HUES6 (cell line): ENCODE measurements at regions not wholly inside any gene's neighbourhood (a gene's known extent, or its start where the extent isn't known, plus 50 kb on each side); places are given as distances from the start of the nearest gene placed in this dataset.
"Not testable (repeated sequence)": the region's sequence is repeated elsewhere in the genome, so short reads cannot be mapped to it uniquely, and the experiment has no call there.

ENCODE experiments used
- H3K27ac ChIP-seq: 2 replicates; pipeline ENCODE4 v1.7.0; 2013; ENCODE audit warnings: low read depth, mild to moderate bottlenecking, low read length, inconsistent platforms
- H3K27me3 ChIP-seq: 2 replicates; pipeline ENCODE4 v1.6.1; 2013; ENCODE audit warnings: low read length; ENCODE audit not compliant: control insufficient read depth, insufficient read depth
- H3K36me3 ChIP-seq: 2 replicates; pipeline ENCODE4 v1.6.1; 2013; ENCODE audit warnings: low read length; ENCODE audit not compliant: control insufficient read depth, insufficient read depth
- H3K4me1 ChIP-seq: 2 replicates; pipeline ENCODE4 v1.6.1; 2013; ENCODE audit warnings: low read length; ENCODE audit not compliant: control insufficient read depth, insufficient read depth
- H3K4me3 ChIP-seq: 2 replicates; pipeline ENCODE4 v1.5.1; 2013; ENCODE audit warnings: low read depth, low read length
- H3K9ac ChIP-seq: one replicate; pipeline ENCODE4 v1.6.1; 2013; ENCODE audit warnings: mild to moderate bottlenecking, low read length
- H3K9me3 ChIP-seq: 2 replicates; pipeline ENCODE4 v1.6.1; 2013; ENCODE audit warnings: low read depth, low read length; ENCODE audit not compliant: control insufficient read depth, insufficient read depth

DNA sequence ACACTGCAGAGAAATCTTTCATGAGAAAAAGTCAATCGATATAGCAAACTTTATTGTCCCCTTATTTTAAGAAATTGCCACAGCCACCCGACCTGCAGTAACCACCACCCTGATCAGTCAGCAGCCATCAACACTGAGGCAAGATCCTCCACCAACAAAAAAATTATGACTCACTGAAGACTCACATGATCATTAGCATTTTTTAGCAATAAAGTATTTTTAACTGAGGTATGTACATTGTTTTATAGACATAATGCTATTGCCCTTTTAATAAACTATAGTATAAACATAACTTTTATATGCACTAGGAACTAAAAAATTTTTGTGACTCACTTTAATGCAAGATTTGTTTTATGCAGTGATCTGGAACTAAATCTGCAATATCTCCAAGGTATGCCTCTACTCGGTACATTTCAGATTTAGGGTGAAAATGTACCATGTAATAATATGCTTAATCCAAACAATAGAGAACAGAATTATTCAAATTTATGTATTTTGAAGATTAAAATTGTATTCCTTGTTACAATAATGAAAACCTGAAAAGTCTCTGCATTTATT, 79.2 kb upstream of the CEP126 start:
- H3K36me3 ChIP-seq: no peaks in the 10 kb centered on the region
- H3K4me1 ChIP-seq: no peaks in the 10 kb centered on the region
- H3K27me3 ChIP-seq: no peaks in the 10 kb centered on the region
- no peaks in the 10 kb centered on the region for H3K9me3 ChIP-seq
- no peak overlapping the region for H3K4me3 ChIP-seq
- no peak overlapping the region for H3K27ac ChIP-seq
- no peak overlapping the region for H3K9ac ChIP-seq

DNA sequence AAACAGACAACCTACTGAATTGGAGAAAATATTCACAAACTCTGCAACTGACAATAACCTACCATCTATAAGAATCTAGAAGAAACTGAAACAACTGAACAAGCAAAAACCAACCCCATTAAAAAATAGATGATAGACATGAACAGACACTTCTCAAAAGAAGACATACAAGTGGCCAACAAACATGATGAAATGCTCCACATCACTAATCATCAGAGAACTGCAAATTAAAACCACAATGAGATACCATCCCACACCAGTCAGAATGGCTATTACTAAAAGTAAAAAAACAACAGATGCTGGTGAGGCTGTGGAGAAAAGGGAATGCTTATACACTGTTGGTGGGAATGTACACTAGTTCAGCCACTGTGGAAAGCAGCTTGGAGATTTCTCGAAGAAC, 84.3 kb upstream of the CEP126 start:
- H3K9me3 ChIP-seq, H3K27me3 ChIP-seq, H3K27ac ChIP-seq, H3K9ac ChIP-seq, H3K4me3 ChIP-seq, H3K36me3 ChIP-seq, H3K4me1 ChIP-seq: not testable (repeated sequence)

DNA sequence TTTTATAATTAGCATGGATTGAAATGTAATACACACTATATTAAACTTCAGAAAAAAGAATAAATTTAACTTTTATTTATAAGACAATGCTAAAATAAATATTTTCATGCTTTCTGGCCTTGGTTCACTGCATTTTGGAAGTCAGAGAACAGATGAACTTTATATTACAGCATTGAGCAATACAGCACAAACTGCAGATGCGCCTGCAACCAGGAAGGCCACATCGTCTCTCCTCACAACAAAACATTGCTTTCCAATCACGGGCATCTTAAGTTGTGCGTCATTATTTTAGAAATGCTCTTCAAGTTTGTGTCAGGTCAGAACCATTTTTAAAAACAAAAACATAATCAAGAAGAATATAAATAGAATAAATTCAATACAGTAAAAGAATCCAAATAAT, 89.3 kb upstream of the CEP126 start:
- no peaks in the 10 kb centered on the region for H3K4me1 ChIP-seq
- H3K4me3 ChIP-seq: no peak overlapping the region
- H3K27ac ChIP-seq: no peak overlapping the region
- no peak overlapping the region for H3K9ac ChIP-seq
- H3K27me3 ChIP-seq: no peaks in the 10 kb centered on the region
- H3K36me3 ChIP-seq: no peaks in the 10 kb centered on the region
- no peaks in the 10 kb centered on the region for H3K9me3 ChIP-seq

DNA sequence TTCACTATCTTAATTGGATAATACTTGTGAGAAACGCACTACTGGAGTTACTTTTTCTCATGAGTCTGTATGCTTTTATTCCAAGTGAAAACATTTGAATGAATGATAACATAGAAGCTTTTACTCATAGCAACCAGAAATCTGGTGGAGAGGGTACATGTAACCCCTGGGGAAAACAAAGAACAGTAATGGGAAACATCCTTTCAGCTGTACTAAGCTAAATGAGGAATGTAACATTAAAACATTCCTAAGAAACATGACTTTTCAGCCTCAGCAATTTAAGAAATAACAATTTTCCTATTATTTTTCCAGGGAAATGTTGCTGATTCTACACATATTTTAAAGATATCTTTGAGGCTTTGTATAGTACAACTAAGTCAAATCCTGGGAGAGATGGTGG, 97.2 kb upstream of the CEP126 start:
- Histone ChIP-seq H3K4me1 (no peaks in the 10 kb centered on the region), H3K4me3 (no peak overlapping the region), H3K27ac (no peak overlapping the region), H3K36me3 (no peaks in the 10 kb centered on the region), H3K9ac (no peak overlapping the region), H3K27me3 (no peaks in the 10 kb centered on the region), H3K9me3 (no peaks in the 10 kb centered on the region)

DNA sequence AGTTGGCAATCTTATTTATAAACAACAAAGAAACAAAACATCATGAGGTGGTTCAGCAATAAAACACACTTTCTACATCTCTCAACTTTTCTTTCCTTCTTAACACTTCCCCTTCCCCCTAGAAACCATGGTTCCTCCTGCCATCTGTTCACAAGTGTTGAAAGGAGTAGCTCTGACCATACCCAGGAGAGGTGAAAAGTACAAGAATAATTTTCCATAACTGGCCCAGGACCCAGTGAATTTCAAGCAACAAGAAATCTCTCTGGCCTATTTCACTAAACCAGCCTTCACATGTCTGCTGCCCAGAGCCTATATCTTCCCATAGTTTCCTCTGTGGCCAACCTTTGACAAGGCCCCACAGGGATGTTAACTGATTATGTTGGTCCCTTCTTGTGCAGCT, 98.2 kb upstream of the CEP126 start:
- Histone ChIP-seq H3K9ac (no peak overlapping the region), H3K4me1 (no peaks in the 10 kb centered on the region), H3K27ac (no peak overlapping the region), H3K27me3 (no peaks in the 10 kb centered on the region), H3K4me3 (no peak overlapping the region), H3K9me3 (no peaks in the 10 kb centered on the region), H3K36me3 (no peaks in the 10 kb centered on the region)

DNA sequence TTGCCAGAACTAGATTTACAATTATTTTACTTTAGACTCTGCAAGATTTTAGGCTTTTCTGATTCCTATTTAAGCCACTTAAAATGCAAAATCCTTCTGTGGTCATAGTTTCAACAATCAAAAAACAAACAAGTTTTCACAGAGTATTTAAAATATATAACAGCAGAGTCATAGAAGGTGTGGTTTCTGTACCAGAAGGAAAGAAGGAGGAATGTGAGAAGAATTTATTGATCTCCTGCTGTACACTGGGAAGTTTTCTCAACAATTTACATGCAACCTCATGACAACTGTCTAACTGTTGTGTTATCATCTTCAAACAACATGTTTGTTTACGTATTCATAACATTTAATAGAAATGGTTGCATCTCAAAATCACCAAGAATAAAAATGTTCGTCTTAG, 102.3 kb upstream of the CEP126 start:
- Histone ChIP-seq H3K4me1 (no peaks in the 10 kb centered on the region), H3K4me3 (no peak overlapping the region), H3K9ac (no peak overlapping the region), H3K9me3 (no peaks in the 10 kb centered on the region), H3K27me3 (no peaks in the 10 kb centered on the region), H3K27ac (no peak overlapping the region), H3K36me3 (no peaks in the 10 kb centered on the region)

DNA sequence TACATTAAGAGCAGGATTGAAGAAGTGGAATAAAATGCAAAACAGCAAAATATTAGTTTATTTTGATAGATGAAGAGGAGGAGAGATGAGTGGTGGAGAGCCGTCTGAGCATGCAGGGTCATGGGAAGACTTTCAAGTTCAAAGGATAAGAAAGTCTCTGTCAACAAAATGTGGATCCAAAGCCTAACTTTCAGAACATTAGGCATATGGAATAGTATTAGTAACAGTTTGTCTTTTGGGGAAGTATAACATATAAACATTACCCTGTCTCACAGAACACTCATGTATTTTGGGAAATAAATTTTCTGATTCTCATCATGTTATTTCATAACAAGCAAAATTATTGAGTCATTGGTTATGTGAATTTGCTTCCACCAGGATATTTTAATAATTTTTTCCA, 104.3 kb upstream of the CEP126 start:
- H3K9ac ChIP-seq: no peak overlapping the region
- H3K4me3 ChIP-seq: no peak overlapping the region
- H3K4me1 ChIP-seq: no peaks in the 10 kb centered on the region
- no peaks in the 10 kb centered on the region for H3K27me3 ChIP-seq
- H3K36me3 ChIP-seq: no peaks in the 10 kb centered on the region
- no peaks in the 10 kb centered on the region for H3K9me3 ChIP-seq
- H3K27ac ChIP-seq: no peak overlapping the region

DNA sequence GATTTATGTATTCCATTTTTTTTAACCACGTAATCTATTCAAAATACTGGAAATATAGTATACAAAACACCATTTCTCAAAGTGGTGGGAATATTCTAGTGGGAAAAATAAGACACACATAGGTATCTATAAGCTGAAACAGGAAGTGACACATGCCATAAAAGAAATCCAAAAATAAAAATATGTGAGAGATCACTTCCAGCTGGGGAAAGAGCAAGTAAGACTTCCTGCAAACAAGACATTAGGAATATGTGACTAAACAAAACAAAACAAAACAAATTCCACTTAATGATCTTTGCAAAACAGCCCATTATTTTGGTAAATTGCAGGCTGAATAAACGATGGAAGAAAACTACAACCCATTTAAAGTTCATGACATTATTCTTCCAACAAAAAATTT, 107.3 kb upstream of the CEP126 start:
- Histone ChIP-seq H3K36me3 (no peaks in the 10 kb centered on the region), H3K9ac (no peak overlapping the region)

DNA sequence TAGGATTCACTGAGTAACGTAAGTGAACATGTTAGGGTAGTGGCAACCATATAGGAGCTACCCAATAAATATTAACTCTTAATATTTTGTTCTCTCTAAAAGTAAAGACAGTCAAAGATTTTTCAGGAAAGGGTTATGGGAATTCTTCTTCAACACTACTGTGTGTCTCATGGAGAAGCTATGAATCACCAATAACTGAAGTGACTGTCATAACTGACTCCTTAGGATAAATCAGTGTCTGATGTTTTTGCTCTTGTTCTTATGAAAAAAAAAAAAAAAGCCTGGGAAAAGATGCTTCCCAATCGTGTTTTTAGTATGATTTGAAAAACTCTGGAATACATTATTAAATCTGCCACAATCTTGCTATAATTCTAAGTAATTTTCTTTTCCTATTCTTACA, 111.2 kb upstream of the CEP126 start:
- no peaks in the 10 kb centered on the region for H3K4me1 ChIP-seq
- H3K27me3 ChIP-seq: no peaks in the 10 kb centered on the region
- no peaks in the 10 kb centered on the region for H3K9me3 ChIP-seq
- H3K4me3 ChIP-seq: no peak overlapping the region
- no peak overlapping the region for H3K27ac ChIP-seq
- H3K36me3 ChIP-seq: no peaks in the 10 kb centered on the region
- no peak overlapping the region for H3K9ac ChIP-seq

More for the DNA sequence above, 107.3 kb upstream of the CEP126 start:
- Histone ChIP-seq H3K9me3 (no peaks in the 10 kb centered on the region), H3K4me1 (no peaks in the 10 kb centered on the region), H3K27me3 (no peaks in the 10 kb centered on the region), H3K4me3 (no peak overlapping the region), H3K27ac (no peak overlapping the region)

DNA sequence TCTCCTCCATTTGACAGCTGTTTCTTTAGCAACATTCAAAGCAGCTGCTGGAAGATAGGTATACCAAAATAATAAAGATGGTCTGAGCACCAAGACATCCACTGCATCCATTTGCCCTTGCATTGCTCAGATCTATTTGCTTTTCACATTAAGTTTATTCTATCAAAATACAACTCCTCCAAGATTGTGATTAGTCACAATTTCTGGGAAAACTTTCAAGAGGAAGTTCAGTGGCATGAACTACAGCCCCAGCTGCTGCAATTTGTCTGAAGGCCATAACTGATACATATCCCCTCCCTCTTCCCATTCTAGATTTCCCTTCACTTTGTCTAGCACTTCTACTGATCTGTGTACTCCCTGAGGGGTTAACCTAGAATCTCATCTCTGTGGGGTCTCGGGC, 117.5 kb upstream of the CEP126 start:
- no peaks in the 10 kb centered on the region for H3K36me3 ChIP-seq
- no peak overlapping the region for H3K27ac ChIP-seq
- no peaks in the 10 kb centered on the region for H3K27me3 ChIP-seq
- H3K9me3 ChIP-seq: no peaks in the 10 kb centered on the region
- H3K4me3 ChIP-seq: no peak overlapping the region
- no peak overlapping the region for H3K9ac ChIP-seq
- H3K4me1 ChIP-seq: peaks cover 6% of the 10 kb centered on the region; the same call in 1 of the 2 replicates

DNA sequence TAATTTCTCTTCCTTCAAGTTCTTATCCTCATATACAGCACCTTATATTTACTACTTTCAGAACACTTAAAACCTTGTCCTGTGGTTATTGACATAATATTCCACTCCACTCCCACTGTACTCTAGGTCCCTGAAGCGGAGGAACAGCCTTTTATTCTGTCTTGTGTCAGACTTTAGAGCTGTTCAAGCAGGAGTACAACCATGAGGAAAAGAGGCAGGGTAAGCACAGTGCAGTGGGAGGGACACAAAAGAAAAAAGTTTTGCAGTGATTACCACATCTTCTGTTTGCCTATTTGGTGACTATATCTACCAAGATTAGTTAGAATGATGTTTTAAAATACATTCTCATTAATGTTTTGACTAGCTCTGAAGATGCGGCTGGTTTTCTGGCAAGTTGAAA, 122.0 kb upstream of the CEP126 start:
- Histone ChIP-seq H3K27ac (no peak overlapping the region), H3K36me3 (no peaks in the 10 kb centered on the region), H3K4me1 (peaks cover 6% of the 10 kb centered on the region; the same call in 1 of the 2 replicates), H3K9ac (no peak overlapping the region), H3K4me3 (no peak overlapping the region), H3K9me3 (no peaks in the 10 kb centered on the region), H3K27me3 (no peaks in the 10 kb centered on the region)

DNA sequence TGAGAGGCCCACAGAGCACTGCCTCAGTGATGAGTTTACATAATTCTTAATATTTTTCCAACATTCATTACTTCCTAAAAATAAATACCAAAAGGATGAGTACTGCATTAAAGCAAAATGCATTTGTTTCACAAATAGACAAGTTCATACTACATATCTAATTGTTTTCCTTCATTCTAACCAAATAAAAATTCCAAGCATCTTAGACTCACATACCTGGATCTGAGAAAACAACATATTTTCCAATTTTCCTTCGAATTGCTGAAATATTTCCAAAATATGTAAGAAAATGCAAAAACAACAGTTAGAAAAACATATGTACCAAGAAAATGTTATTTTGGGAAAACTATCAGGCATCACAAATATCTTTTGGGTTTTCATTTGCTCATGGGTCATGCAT, 127.9 kb upstream of the CEP126 start:
- Histone ChIP-seq H3K27me3 (no peaks in the 10 kb centered on the region), H3K9ac (no peak overlapping the region), H3K9me3 (no peaks in the 10 kb centered on the region), H3K36me3 (no peaks in the 10 kb centered on the region), H3K27ac (no peak overlapping the region), H3K4me1 (no peaks in the 10 kb centered on the region), H3K4me3 (no peak overlapping the region)
